H9 (cell line): ENCODE measurements at regions not wholly inside any gene's neighbourhood (a gene's known extent, or its start where the extent isn't known, plus 50 kb on each side); places are given as distances from the start of the nearest gene placed in this dataset.

Source experiments
- DNase-seq: peaks from one replicate; pipeline ENCODE4 v3.0.0-alpha.2; 2017
- H2AFZ ChIP-seq: one replicate; pipeline ENCODE4 v1.6.1; 2013; ENCODE audit warnings: mild to moderate bottlenecking, low read length, control low read depth, moderate library complexity
- H2AK5ac ChIP-seq: 2 replicates; pipeline ENCODE4 v1.6.1; 2013; ENCODE audit warnings: low read length, control low read depth, mixed read lengths; ENCODE audit not compliant: insufficient read length
- H2BK120ac ChIP-seq: one replicate; pipeline ENCODE4 v1.6.1; 2013; ENCODE audit warnings: low read depth, mild to moderate bottlenecking, low read length, control low read depth, inconsistent platforms; ENCODE audit not compliant: poor library complexity, severe bottlenecking
- H2BK12ac ChIP-seq: 2 replicates; pipeline ENCODE4 v1.6.1; 2013; ENCODE audit warnings: low read length, control low read depth, mixed read lengths, low read depth; ENCODE audit not compliant: insufficient read length
- H2BK15ac ChIP-seq: 2 replicates; pipeline ENCODE4 v1.6.1; 2013; ENCODE audit warnings: low read depth, low read length, control low read depth
- H2BK20ac ChIP-seq: one replicate; pipeline ENCODE4 v1.6.1; 2013; ENCODE audit warnings: low read depth, mild to moderate bottlenecking, low read length, control low read depth, inconsistent platforms; ENCODE audit not compliant: poor library complexity, severe bottlenecking
- H2BK5ac ChIP-seq: 2 replicates; pipeline ENCODE4 v1.6.1; 2013; ENCODE audit warnings: low read length, control low read depth, mixed read lengths; ENCODE audit not compliant: insufficient read length
- H3K14ac ChIP-seq: 2 replicates; pipeline ENCODE4 v1.6.1; 2013; ENCODE audit warnings: low read length, control low read depth; ENCODE audit not compliant: insufficient read depth
- H3K18ac ChIP-seq: 2 replicates; pipeline ENCODE4 v1.6.1; 2013; ENCODE audit warnings: low read depth, mild to moderate bottlenecking, mixed read lengths, low read length, control low read depth; ENCODE audit not compliant: insufficient read length
- H3K23ac ChIP-seq: 2 replicates; pipeline ENCODE4 v1.6.1; 2013; ENCODE audit warnings: low read length, control low read depth, mixed read lengths, low read depth; ENCODE audit not compliant: insufficient read length
- H3K23me2 ChIP-seq: 2 replicates; pipeline ENCODE4 v1.6.1; 2013; ENCODE audit warnings: low read depth, mild to moderate bottlenecking, mixed read lengths, low read length, control low read depth; ENCODE audit not compliant: insufficient read length, poor library complexity, severe bottlenecking
- H3K27ac ChIP-seq: 2 replicates; pipeline ENCODE4 v1.5.1; 2013; ENCODE audit warnings: low read length, control low read depth, mixed read lengths, low read depth; ENCODE audit not compliant: insufficient read length
- H3K27me3 ChIP-seq: 2 replicates; pipeline ENCODE4 v1.6.1; 2013; ENCODE audit warnings: low read length, control low read depth, inconsistent platforms; ENCODE audit not compliant: insufficient read depth
- H3K4ac ChIP-seq: 2 replicates; pipeline ENCODE4 v1.6.1; 2013; ENCODE audit warnings: low read depth, mild to moderate bottlenecking, control low read depth, inconsistent platforms, low read length, moderate library complexity
- H3K4me1 ChIP-seq: 2 replicates; pipeline ENCODE4 v1.6.1; 2013; ENCODE audit warnings: low read length, control low read depth, inconsistent platforms; ENCODE audit not compliant: insufficient read depth
- H3K4me2 ChIP-seq: 2 replicates; pipeline ENCODE4 v1.6.1; 2013; ENCODE audit warnings: low read length, control low read depth, mixed read lengths; ENCODE audit not compliant: insufficient read length, insufficient read depth
- H3K56ac ChIP-seq: 2 replicates; pipeline ENCODE4 v1.6.1; 2013; ENCODE audit warnings: low read depth, mild to moderate bottlenecking, mixed read lengths, low read length, control low read depth; ENCODE audit not compliant: insufficient read length
- H3K79me1 ChIP-seq: 2 replicates; pipeline ENCODE4 v1.6.1; 2013; ENCODE audit warnings: low read depth, mild to moderate bottlenecking, moderate library complexity, low read length, control low read depth, inconsistent platforms; ENCODE audit not compliant: insufficient read depth, poor library complexity, severe bottlenecking
- H3K79me2 ChIP-seq: 2 replicates; pipeline ENCODE4 v1.6.1; 2013; ENCODE audit warnings: low read length, control low read depth, inconsistent platforms; ENCODE audit not compliant: insufficient read depth
- H3K9ac ChIP-seq: 2 replicates; pipeline ENCODE4 v1.6.1; 2013; ENCODE audit warnings: low read length, control low read depth, mixed read lengths; ENCODE audit not compliant: insufficient read length; ENCODE audit errors: extremely low read depth
- H3K9me3 ChIP-seq: one replicate; pipeline ENCODE4 v1.6.1; 2013; ENCODE audit warnings: low read depth, low read length, inconsistent platforms; ENCODE audit not compliant: control insufficient read depth
- H3T11ph ChIP-seq: one replicate; pipeline ENCODE4 v1.6.1; 2013; ENCODE audit warnings: mild to moderate bottlenecking, low read length, control low read depth, inconsistent platforms
- H4K20me1 ChIP-seq: one replicate; pipeline ENCODE4 v1.6.1; 2013; ENCODE audit not compliant: control insufficient read depth, insufficient read length, insufficient read depth
- H4K5ac ChIP-seq: 2 replicates; pipeline ENCODE4 v1.6.1; 2013; ENCODE audit warnings: low read depth, mild to moderate bottlenecking, mixed read lengths, low read length, control low read depth; ENCODE audit not compliant: insufficient read length
- H4K8ac ChIP-seq: replicated peaks from 2 replicates; pipeline ENCODE4 v1.6.1; 2013; ENCODE audit warnings: low read length, control low read depth, mixed read lengths, low read depth; ENCODE audit not compliant: insufficient read length
- H4K91ac ChIP-seq: 2 replicates; pipeline ENCODE4 v1.6.1; 2013; ENCODE audit warnings: low read depth, mild to moderate bottlenecking, moderate library complexity, mixed read lengths, low read length, control low read depth; ENCODE audit not compliant: insufficient read length
- H3K27ac Mint-ChIP-seq, 3 experiments: 2 replicates in 2 of 3; 3 replicates in 1 of 3; pipeline ENCODE4 v1.8.0; 2020 to 2021; ENCODE audit warnings: mixed read lengths in 3 of 3, mild to moderate bottlenecking in 1 of 3, moderate library complexity in 1 of 3
- H3K27me3 Mint-ChIP-seq: 2 replicates; pipeline ENCODE4 v1.8.0; 2021; ENCODE audit warnings: low read depth, mild to moderate bottlenecking, moderate library complexity, mixed read lengths
- H3K36me3 Mint-ChIP-seq, 3 experiments: 2 replicates in 2 of 3; 3 replicates in 1 of 3; pipeline ENCODE4 v1.8.0; 2020 to 2021; ENCODE audit warnings: low read depth in 3 of 3, mixed read lengths in 3 of 3; ENCODE audit not compliant: insufficient read depth in 1 of 3
- H3K4me1 Mint-ChIP-seq, 2 experiments: 2 replicates each; pipeline ENCODE4 v1.8.0; 2020; ENCODE audit warnings: mixed read lengths in 2 of 2
- H3K4me3 Mint-ChIP-seq, 2 experiments: 2 replicates in 1 of 2; 3 replicates in 1 of 2; pipeline ENCODE4 v1.8.0; 2020 to 2021; ENCODE audit warnings: mild to moderate bottlenecking in 2 of 2, mixed read lengths in 2 of 2, moderate library complexity in 1 of 2
- H3K9me3 Mint-ChIP-seq, 2 experiments: 2 replicates in 1 of 2; 3 replicates in 1 of 2; pipeline ENCODE4 v1.8.0; 2020; ENCODE audit warnings: mild to moderate bottlenecking in 2 of 2, mixed read lengths in 2 of 2, moderate library complexity in 1 of 2
- WGBS: extraction: QIAGEN DNeasy Blood & Tissue Kit; methylation state at CpG from one replicate; pipeline ENCODE4 v1.1.7; 2013; ENCODE audit warnings: missing lambda C conversion rate, low lambda C conversion rate, mixed read lengths; ENCODE audit not compliant: insufficient read length; ENCODE audit errors: extremely low coverage; 5-methylcytosine and 5-hydroxymethylcytosine counted together
- TF ChIP-seq, protein P1 (sequence below): fragments of 200-600 bp; sonication (generic); conservative IDR thresholded peaks from 3 replicates; pipeline ENCODE4 v1.8.0; 2021; ENCODE audit warnings: antibody characterized with exemption, mild to moderate bottlenecking

- Histone ChIP-seq H3K23ac (no peak overlapping the region), H2BK12ac (no peak overlapping the region), H2BK5ac (no peak overlapping the region), H2BK15ac (no peak overlapping the region), H3K27me3 (no peaks in the 10 kb centered on the region; the same call in 1 of the 2 replicates), H3K14ac (no peak overlapping the region), H3K9ac (no peak overlapping the region), H2BK120ac (no peak overlapping the region), H3K4me2 (no peak overlapping the region), H3K4me1 (no peaks in the 10 kb centered on the region), H4K8ac (no peak overlapping the region), H2BK20ac (no peak overlapping the region), H3K4ac (no peak overlapping the region), H3K27ac (no peak overlapping the region), H2AK5ac (no peak overlapping the region), H3K56ac (no peak overlapping the region), H2AFZ (no peak overlapping the region), H4K91ac (no peak overlapping the region), H4K20me1 (no peaks in the 10 kb centered on the region), H3K18ac (no peak overlapping the region), H3T11ph (no peak overlapping the region), H3K23me2 (no peaks in the 10 kb centered on the region), H3K9me3 (no peaks in the 10 kb centered on the region), H4K5ac (no peak overlapping the region), H3K79me1 (no peaks in the 10 kb centered on the region), H3K79me2 (no peaks in the 10 kb centered on the region)
- H3K4me1 Mint-ChIP-seq, result no peaks in the 10 kb centered on the region
- no peak for DNase-seq
- no peak overlapping the region for H3K4me3 Mint-ChIP-seq
- H3K27ac Mint-ChIP-seq, result no peak overlapping the region
- TF ChIP-seq, protein P1, sequence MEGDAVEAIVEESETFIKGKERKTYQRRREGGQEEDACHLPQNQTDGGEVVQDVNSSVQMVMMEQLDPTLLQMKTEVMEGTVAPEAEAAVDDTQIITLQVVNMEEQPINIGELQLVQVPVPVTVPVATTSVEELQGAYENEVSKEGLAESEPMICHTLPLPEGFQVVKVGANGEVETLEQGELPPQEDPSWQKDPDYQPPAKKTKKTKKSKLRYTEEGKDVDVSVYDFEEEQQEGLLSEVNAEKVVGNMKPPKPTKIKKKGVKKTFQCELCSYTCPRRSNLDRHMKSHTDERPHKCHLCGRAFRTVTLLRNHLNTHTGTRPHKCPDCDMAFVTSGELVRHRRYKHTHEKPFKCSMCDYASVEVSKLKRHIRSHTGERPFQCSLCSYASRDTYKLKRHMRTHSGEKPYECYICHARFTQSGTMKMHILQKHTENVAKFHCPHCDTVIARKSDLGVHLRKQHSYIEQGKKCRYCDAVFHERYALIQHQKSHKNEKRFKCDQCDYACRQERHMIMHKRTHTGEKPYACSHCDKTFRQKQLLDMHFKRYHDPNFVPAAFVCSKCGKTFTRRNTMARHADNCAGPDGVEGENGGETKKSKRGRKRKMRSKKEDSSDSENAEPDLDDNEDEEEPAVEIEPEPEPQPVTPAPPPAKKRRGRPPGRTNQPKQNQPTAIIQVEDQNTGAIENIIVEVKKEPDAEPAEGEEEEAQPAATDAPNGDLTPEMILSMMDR, result no peak
- H3K27me3 Mint-ChIP-seq, result peaks cover 5% of the 10 kb centered on the region
- no CpG with 5 or more reads among the region's 4 CpGs for WGBS
- peaks cover 4 to 5% of the 10 kb centered on the region in 2 experiments; a peak in 4 of 5 replicates for H3K9me3 Mint-ChIP-seq
- H3K36me3 Mint-ChIP-seq, result peaks cover 0 to 5% (median 0%) of the 10 kb centered on the region in 3 experiments; a peak in 3 of 7 replicates
These were observed 78.4 kb upstream of the TMEM252 start for GRCh38 chr9:68619072-68619471.
